H1 (cell line): ENCODE measurements at regions not wholly inside any gene's neighbourhood (a gene's known extent, or its start where the extent isn't known, plus 50 kb on each side); places are given as distances from the start of the nearest gene placed in this dataset.

ENCODE experiments used
- PHF8 ChIP-seq: fragments of 200-600 bp; sonication (generic); conservative IDR thresholded peaks from 2 replicates; pipeline ENCODE4 v1.7.1; 2012; ENCODE audit warnings: low read depth, mild to moderate bottlenecking, inconsistent platforms, low read length, moderate library complexity
- SAP30 ChIP-seq: fragments of 300-600 bp; sonication (generic); IDR thresholded peaks from 2 replicates; pipeline ENCODE4 v1.7.1; 2012; ENCODE audit warnings: low read length, moderate library complexity, mild to moderate bottlenecking, inconsistent platforms; ENCODE audit not compliant: insufficient read depth, insufficient replicate concordance
- SIX5 ChIP-seq: IDR thresholded peaks from 2 replicates; pipeline ENCODE4 v1.6.1; 2011; ENCODE audit warnings: mild to moderate bottlenecking, low read depth, low read length

DNA sequence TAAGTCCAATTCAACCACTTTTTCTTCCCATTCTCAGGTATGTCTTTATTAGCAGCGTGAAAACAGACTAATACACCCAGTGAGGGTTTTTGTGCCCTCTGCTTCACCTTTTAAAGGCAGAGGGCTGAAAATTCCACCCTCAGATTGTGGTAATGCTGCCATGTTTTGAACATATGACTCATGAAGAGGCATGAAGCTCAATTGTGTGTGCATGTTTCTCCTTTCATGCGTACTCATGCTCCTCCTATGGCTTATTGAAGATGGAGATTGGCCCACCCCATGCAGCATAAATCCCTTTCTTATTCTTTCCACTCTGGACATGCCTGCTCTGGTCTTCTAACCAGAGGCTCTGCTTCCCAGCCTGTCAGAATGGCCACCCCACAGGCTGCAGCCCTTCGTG lies 168.0 kb upstream of the PRKCQ start (continued):
- no peak for TF ChIP-seq SIX5
- TF ChIP-seq SAP30, result no peak
- TF ChIP-seq PHF8, result no peak
